ENCODE measurements at regions not wholly inside any gene's neighbourhood (a gene's known extent, or its start where the extent isn't known, plus 50 kb on each side); places are given as distances from the start of the nearest gene placed in this dataset.

DNA sequence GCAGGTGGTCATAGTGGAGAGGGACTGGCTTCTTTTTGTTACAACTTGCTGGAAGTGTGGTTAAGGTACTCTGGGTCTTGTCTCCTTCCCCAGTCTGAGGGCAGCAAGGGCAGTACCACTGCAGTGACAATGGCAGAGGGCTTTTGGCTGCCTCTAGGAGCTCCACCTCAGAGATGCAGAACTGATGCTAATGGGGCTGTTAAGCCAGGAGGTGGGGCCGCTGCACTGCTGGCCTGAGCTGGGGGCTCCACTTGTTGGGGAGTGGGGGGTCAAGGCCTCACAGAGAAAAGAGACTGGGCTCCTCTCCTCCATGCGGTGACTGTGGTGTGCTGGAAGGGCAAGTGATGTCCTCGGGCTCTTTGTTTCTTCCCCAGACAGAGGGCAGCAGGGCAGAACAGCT is 135.7 kb downstream of the DSEL start:
- no peak for DNase-seq

DNA sequence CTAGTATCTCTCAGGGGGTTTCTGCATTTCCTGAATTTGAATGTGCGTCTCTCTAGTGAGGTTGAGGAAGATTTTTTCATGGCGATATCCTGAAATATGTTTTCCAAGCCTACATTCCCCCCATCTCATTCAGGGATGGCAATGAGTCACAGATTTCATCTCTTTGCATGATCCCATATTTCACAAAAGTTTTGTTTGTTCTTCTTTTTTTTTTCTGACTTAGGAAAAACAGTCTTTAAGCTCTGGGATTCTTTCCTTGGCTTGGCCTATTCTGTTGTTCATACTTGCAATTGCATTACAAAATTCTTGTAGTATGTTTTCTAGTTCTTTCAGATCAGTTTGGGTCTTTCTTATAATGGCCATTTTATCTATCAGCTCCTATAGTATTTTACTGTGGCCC is 136.5 kb downstream of the DSEL start:
- no peak for DNase-seq

GRCh38 chr18:67376372-67376771 is 140.1 kb downstream of the DSEL start:
- DNase-seq = no peak

- no peak for DNase-seq
These were observed 142.9 kb downstream of the DSEL start for GRCh38 chr18:67373636-67374035.

GRCh38 chr18:67367540-67367939 is 149.0 kb downstream of the DSEL start:
- no peak for DNase-seq

DNA sequence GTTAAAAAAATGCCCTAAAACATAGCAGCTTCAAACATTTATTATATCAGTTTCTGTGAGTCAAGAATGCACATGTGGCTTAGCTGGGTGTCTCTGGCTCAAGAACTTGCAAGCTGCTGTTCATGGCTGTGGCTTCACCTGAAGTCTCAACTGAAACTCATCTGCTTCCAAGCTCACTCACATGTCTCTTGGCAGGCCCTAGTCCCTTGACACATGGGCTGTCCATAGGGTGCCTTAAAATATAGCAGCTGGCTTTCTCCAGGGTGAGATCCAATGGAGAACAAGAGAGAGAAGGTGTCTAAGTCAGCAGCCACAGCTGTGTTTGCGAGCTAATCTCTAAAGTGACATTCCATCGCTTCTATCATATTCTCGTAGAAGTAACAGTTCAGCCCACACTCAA is 152.8 kb downstream of the DSEL start:
- no peak for DNase-seq

GRCh38 chr18:67362906-67363305 is 153.6 kb downstream of the DSEL start:
- no peak for DNase-seq

DNA sequence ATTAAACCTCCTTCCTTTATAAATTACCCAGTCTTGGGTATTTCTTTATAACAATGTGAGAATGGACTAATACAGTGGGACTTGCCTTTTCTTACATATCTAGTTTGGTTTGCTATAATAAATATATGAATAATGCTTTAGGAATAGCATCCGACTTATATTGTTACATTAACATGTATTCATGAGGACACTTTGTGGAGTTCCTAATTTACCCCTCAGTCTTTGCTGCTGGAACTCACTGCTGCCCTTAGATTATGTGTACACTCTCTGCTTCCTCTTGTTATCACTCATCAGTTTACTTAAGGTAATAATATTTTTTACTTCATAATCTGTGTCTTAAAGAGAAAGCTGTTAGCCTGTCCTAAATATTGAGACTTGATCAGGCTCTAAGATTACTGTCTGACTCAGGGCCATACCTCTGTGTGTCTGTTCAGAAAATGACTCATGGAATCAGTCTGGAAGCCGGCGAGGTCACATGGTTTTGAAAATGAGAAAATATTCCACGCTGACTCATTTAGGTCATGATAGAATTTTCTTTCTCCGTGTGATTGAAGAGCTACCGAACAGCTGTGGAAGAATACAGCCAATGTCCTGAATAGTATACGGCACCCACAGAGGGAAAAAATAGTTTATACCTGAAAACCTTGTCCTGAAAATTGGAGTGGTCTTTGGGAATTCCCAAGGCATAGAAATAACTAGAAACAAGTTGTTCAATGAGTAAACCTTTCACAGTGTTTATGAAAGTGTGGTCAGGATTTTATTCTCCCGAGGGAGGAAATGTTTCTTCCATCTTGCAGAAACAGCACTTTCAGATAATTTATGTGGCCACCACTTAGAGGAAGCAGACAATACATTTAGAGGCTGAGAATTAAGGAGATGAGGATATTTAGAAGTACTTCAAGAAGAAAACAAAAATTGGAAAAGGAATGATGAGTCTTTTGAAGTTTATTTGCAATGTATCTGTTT is 156.4 kb downstream of the DSEL start:
- peak in 10 of 58 donors; percentile 1 to 53 (median 12) for DNase-seq

DNA sequence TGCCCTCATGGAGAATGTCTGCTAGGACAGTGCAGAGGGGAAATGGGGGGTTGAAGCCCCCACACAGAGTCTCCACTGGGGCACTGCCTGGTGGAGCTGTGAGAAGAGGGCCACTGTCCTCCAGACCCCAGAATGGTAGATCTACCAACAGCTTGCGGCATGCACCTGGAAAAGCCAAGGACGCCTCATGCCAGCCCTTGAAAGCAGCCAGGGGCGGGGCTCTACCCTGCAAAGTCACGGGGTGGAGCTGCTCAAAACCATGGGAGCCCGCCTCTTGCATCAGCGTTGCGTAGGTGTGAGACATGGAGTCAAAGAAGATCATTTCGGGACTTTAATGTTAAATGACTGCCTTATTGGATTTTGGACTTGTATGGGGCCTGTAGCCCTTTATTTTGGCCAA is 157.6 kb downstream of the DSEL start:
- no peak for DNase-seq

- DNase-seq = no peak
These were observed 161.8 kb downstream of the DSEL start for GRCh38 chr18:67354692-67355091.

- no peak for DNase-seq
These were observed 162.4 kb downstream of the DSEL start for GRCh38 chr18:67354091-67354490.

- no peak for DNase-seq
These were observed 169.1 kb downstream of the DSEL start for GRCh38 chr18:67347438-67347837.

DNA sequence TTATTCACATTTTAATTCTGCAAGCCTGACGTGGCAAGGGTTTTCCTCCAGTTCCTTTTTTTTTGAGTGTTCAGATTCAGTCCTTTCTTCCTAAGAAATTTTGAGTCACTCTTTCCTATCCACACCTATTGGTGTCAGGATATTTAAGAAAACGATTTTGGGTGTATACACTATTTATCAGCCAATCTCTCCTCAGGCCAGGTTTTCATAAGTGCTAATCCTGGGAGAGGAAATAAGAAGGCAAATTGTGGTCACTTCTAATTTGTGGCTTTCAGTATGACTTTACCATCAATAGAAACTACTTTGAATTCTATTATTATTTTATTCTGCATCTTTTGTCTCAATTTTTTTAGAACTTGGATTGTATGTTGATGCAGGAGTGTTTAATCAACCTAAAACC is 174.4 kb downstream of the DSEL start:
- DNase-seq = no peak

DNA sequence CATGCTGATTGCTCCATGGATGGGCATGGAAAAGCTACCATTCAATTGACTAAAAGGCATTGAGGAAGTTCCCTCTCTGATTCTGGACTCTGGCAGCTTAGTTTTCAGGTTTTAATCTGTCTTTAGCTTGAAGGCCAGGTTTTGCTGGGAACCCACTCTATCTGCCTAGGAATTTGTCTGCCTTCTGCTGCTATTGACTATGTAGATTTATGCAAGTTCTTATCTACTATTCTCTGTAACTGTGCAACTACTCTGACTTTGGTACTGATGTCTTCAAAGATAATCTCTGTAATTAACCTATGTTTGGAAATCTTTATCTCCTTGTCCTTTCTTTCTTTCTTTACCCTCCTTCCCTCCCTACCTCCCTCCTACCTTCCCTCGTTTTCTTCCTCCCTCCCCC is 178.8 kb downstream of the DSEL start:
- DNase-seq = no peak

GRCh38 chr18:67331857-67332256 is 184.7 kb downstream of the DSEL start:
- DNase-seq = no peak

DNA sequence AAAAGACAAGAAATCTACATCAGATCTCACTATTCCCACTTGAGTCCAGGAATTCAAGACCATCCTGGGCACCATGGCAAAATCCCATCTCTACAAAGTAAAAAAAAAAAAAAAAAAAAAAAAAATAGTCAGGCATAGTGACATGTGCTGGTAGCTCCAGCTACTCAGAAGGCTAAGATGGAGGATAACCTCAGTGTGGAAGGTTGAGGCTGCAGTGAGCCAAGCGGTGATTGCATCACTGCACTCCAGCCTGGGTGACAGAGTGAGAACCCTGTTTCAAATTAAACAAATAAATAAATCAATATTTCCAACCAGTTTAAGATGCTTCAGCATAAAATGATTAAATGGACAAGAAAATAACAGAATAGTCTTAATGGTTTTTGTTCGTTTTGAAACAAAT is 197.4 kb downstream of the DSEL start:
- DNase-seq = no peak

- DNase-seq = no peak
These were observed 197.9 kb downstream of the DSEL start for GRCh38 chr18:67318651-67319050.

GRCh38 chr18:67310826-67311225 is 205.7 kb downstream of the DSEL start:
- no peak for DNase-seq

- DNase-seq = no peak
These were observed 207.7 kb downstream of the DSEL start for GRCh38 chr18:67308819-67309218.

DNA sequence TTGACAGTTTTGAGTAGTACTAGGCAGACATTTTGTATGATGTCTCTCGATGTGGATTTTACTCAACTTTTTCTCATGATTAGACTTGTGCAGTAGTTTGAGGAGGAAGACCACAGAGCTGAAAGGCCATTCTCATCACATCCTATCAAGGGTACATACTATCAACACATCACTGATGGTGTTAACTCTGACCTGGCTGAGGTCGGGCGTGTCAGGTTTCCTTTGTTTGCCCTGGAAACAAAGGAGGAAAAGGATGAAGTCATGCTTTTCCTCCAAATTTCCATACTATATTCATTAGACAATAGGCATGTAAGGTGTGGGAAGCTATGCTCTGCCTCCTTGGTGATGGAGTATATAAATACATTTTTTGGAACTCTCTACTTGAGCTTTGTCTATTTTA is 211.1 kb downstream of the DSEL start:
- DNase-seq = no peak

DNA sequence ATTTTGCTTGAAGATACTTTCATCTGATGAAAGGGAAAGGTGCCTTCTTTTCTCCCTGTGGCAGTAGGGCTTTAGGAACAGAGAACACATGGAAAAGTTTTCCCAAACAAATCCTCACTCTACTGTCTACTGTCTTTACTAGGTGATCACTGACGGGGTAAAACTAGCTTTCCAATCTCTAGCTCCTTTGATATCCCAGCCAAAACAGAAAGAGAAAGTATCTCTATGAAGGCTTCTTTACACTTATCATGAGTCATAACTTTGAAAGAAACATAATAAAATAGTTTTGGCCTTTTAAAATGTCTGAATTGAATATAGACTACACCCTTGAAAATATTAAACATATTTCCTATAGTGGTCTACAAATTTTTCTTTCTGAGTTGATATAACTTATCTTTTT is 214.5 kb downstream of the DSEL start:
- no peak for DNase-seq

DNA sequence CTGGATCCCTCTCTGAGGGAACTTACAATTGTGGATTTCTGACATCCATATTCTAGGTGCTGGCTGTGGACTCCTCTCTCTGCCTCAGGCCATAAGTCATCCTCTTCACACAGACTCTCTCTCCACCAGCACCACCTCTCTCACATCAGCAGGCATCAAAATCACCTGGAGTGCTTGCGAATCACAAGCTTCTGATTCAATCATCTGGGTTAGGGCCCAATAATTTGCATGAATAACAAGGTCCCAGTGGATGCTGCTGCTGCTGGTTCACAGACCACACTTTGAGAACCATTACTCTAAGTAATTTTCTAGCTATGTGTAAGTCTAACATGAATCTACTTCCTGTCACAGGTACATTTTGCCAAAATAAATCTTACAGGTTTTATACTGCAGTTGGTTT is 214.9 kb downstream of the DSEL start:
- no peak for DNase-seq

DNA sequence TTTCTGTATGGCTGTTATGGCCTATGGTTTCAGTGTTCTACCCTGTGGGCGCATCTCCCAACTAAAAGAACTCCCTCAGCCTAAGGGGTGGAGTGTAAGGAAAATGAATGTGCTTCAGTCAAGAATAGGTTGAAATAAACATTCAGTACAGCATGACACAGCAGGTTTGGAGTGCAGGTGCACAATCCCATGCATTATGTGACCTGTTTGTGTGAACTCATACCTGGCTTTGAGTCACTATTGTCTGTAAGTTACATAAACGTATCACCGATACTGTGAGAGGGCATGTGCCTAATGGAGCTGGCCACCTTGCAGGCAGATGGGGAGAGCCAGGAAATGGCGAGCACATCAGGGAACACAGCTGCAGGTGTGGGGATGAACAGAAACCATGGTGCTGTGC is 216.0 kb downstream of the DSEL start:
- no peak for DNase-seq
